Astrocyte of the cerebellum (primary cell): ENCODE measurements at regions not wholly inside any gene's neighbourhood (a gene's known extent, or its start where the extent isn't known, plus 50 kb on each side); places are given as distances from the start of the nearest gene placed in this dataset.

Experiments used
- DNase-seq: peaks from one replicate; pipeline ENCODE4 v3.0.0-alpha.2; 2011; ENCODE audit warnings: low read depth
- H3K4me3 ChIP-seq: 2 replicates; pipeline ENCODE4 v1.5.1; 2011; ENCODE audit warnings: mild to moderate bottlenecking, low read depth, low read length, moderate library complexity
- CTCF ChIP-seq: IDR thresholded peaks from 2 replicates; pipeline ENCODE4 v1.5.1; 2012; ENCODE audit warnings: low read length, low read depth, moderate library complexity, mild to moderate bottlenecking; ENCODE audit errors: missing control alignments
- in situ Hi-C: cut with HindIII; loops from 2 replicates; pipeline ENCODE4 v1.10.0; 2017; ENCODE audit warnings: low sequenced_read_pairs

DNA sequence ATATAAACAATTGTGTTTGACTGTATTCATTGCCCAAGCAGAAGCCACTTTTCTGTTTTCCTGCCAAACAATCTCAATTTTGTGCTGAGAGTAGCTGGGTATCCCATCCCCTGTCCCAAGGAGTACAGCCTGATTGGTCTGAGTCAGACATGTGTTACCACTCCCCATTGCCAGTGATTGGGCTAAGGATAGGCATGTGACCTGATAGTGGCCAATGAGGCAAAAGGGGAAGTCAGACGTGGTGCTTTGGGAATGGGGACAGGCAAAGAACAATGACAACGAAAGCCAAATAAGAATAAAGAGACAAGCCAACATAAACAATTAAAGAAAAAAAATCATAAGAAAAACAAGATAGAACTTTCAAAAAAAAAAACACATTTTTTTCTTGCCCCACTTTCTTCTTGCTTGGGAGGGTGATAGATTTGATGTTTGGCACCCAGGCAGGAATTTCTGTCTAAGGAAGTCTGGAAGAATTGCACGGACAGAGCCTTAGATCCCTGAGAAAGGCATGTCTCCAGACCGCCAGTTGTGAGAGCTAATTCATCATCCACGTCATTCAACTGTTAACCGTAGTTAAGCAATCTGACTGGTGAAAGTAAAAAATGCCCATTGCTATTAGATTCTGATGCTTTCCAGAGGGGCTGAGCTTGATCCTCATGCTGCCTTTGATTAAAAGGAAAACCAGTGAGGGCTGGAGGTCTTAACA is 626.6 kb upstream of the TMEM132C start:
- in situ Hi-C loops, result no loop called here
- no peak for TF ChIP-seq CTCF
- DNase-seq, result peak; percentile 68
- no peak overlapping the region for H3K4me3 ChIP-seq

- H3K4me3 ChIP-seq, result no peak overlapping the region
- no peak for TF ChIP-seq CTCF
- in situ Hi-C loops, result no loop called here
- no peak for DNase-seq
These were observed 624.8 kb upstream of the TMEM132C start for GRCh38 chr12:127642208-127642607.

DNA sequence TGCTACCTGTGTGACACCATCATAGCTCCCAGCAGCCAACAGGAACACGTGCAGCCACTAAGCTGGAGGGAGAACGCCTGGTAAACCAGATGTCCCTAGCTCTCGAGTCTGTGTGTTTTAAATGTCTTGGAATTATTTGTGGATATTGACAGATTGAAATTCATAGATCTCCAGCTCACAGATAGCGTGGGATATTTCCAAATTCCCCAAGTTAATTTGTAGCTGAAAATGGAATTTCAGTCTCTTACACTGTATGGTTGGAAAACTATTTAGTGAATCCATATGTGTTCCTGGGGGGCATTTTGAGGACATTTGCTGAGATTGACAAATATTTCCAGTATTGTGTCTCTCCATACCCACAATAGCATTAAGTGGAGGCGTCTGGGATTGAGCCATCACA is 618.6 kb upstream of the TMEM132C start:
- no peak overlapping the region for H3K4me3 ChIP-seq
- no peak for DNase-seq
- TF ChIP-seq CTCF, result no peak
- in situ Hi-C loops, result no loop called here

DNA sequence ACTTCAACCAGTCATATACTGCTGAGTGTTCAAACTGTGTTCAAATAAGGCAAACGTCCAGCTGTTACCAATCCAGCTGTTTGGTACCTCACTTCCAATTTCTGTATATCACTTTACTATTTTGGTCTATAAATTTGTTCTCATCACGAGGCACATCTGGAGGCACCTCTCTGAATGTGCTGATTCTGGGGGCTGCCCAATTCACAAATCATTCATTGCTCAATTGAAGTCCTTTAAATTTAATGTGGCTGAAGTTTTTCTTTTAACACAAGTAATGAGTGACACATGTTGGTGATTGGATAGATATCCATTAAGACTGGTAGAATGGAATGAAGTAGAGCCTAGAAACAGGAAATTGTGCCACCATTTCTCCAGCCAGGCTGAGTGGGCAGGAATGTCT is 617.0 kb upstream of the TMEM132C start:
- DNase-seq, result no peak
- no peak for TF ChIP-seq CTCF
- in situ Hi-C loops, result no loop called here
- H3K4me3 ChIP-seq, result no peak overlapping the region

DNA sequence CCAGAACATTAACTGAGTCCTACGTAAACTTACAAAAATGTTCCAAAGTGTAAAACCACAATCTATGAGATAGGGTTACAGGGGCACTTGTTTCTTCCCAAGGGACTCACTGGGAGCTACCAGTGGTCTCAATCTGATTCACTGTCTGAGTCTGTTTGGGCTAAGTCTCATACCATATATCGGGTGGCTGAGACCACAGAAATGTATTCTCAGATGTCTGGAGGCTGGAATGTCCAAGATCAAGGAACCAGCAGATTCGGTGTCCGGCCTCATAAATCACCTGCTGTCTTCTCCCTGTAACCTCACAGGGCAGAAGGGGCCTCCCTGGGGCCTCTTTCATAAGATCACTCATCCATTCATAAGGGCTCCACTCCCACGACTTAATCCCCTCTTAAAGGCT is 616.3 kb upstream of the TMEM132C start:
- in situ Hi-C loops, result no loop called here
- H3K4me3 ChIP-seq, result no peak overlapping the region
- no peak for TF ChIP-seq CTCF
- DNase-seq, result peak; percentile 88

- no peak for TF ChIP-seq CTCF
- no peak overlapping the region for H3K4me3 ChIP-seq
- DNase-seq, result no peak
- in situ Hi-C loops, result no loop called here
These were observed 614.7 kb upstream of the TMEM132C start for GRCh38 chr12:127652281-127652680.
